GM11168 (cell line): ENCODE measurements at regions not wholly inside any gene's neighbourhood (a gene's known extent, or its start where the extent isn't known, plus 50 kb on each side); places are given as distances from the start of the nearest gene placed in this dataset.
"Not testable (repeated sequence)": the region's sequence is repeated elsewhere in the genome, so short reads cannot be mapped to it uniquely, and the experiment has no call there.

Source experiments
- in situ Hi-C: fragments of 300-500 bp; cut with MboI; formaldehyde crosslinking; loops from one replicate; pipeline ENCODE4 v1.12.0; 2022; ENCODE audit warnings: low sequenced_read_pairs; ENCODE audit not compliant: unreplicated experiment

DNA sequence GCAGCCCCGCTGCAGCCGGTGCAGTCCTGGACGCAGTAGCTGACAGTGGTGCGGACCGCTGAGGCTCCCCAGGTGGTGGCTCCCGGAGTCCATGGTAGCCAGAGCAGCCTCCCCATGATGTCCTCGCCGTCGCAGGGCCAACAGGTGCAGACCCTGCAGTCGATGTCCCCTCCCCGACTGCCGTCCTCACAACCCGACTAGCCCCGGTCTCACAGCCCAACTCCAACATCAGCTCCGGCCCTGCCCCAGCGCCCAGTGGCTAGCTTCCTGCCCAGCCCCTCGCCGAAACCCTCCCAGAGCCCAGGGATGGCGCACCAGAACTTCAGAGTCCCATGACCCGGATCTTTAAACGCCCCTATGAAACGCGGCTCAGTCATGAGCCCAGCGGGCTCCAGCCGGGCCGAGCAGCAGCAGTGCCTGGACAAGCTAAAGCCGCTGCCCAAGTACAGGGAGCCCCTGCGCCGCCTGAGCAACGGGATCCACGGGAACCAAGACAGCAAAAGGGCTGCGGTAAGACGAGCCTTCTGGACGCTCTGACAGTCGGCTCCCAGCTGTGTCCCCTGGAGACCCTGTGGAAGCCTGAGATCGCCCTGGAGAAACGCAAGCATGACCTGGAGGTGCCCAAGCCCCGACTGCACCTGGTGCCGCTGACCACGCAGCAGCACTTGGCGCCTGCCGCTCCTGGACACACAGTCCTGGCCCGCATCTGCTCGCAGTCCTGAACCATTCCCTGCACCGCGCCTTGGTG, 53.8 kb upstream of the TUBA3E start:
- in situ Hi-C loops = no loop called here

DNA sequence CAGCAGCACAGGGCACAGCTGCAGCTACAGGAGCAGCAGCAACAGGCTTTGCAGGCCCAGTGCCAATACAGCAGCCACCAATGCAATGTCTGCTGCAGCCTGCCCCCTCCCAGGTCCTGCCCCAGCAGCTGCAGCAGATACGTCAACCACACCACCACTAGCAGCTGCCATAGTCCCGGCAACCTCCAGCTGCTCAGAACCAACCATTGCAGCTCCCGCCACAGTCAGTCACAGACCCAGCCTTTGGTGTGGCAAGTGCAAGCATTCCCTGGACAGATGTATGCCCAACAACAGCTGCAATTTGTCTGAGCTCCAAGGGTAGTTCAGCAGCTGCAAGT, 53.3 kb upstream of the TUBA3E start:
- in situ Hi-C loops = no loop called here

DNA sequence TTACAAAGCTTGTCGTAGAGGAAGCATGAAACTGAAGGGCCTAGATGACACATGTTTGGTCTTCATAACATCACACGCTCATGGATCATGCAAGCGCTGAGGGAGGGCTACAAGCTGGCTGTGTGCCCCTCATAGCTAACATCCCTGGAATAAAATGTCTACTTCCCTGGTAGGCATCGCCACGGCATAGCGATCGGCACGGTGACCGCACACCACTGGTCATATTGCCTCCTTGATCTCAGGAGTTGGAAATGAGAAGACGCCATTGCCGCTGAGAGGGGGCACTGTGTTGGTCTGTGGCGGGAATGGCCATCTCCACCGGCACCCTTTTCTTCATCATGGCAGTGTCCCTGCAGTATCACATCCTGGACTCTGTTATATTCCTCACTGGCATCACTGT, 50.1 kb upstream of the TUBA3E start:
- in situ Hi-C loops = not testable (repeated sequence)
